HG02884 (cell line): ENCODE measurements at regions not wholly inside any gene's neighbourhood (a gene's known extent, or its start where the extent isn't known, plus 50 kb on each side); places are given as distances from the start of the nearest gene placed in this dataset.
"Not testable (repeated sequence)": the region's sequence is repeated elsewhere in the genome, so short reads cannot be mapped to it uniquely, and the experiment has no call there.

Source experiments
- ATAC-seq: cut with Tn5 transposase; IDR thresholded peaks from one replicate; pipeline ENCODE4 v1.9.1; 2021; ENCODE audit warnings: mild to moderate bottlenecking, moderate library complexity; ENCODE audit not compliant: unreplicated experiment

DNA sequence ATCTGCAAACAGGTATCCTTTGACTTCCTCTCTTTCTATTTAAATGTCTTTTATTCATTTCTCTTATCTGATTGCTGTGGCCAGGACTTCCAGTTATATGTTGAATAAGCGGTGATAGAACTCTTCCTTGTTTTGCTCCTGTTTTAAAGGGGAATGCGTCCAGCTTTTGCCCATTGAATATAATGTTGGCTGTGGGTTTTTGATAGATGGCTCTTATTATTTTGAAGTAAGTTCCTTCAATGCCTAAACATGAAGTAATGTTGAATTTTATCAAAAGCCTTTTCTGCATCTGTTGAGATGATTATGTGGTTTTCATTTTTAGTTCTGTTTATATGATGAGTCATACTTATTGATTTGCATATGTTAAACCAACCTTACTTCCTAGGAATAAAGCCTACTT is 300.5 kb upstream of the CTNND2 start:
- ATAC-seq: no peak

DNA sequence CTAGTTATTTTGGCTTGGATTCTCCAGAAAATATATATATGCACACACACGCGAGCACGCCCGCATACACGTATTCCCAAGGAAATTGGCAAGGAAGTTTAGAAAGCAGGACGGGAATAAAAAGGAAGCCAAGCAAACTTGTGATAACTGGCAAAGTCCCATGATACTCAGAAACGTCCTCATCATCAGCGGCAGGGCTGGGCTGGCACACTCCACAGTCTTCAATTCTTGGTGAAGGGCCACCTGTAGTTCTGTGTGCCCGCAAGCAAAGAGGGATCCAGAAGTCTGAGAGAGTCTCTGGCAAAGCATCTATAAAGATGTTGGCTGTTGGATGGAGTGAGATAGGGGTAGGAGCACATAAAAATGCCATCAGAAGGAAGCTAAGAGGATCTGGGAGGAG is 289.3 kb upstream of the CTNND2 start:
- no peak for ATAC-seq

GRCh38 chr5:12183003-12183402 is 278.8 kb upstream of the CTNND2 start:
- ATAC-seq: no peak

GRCh38 chr5:12177851-12178250 is 273.6 kb upstream of the CTNND2 start:
- no peak for ATAC-seq

- no peak for ATAC-seq
These were observed 273.0 kb upstream of the CTNND2 start for GRCh38 chr5:12177225-12177624.

DNA sequence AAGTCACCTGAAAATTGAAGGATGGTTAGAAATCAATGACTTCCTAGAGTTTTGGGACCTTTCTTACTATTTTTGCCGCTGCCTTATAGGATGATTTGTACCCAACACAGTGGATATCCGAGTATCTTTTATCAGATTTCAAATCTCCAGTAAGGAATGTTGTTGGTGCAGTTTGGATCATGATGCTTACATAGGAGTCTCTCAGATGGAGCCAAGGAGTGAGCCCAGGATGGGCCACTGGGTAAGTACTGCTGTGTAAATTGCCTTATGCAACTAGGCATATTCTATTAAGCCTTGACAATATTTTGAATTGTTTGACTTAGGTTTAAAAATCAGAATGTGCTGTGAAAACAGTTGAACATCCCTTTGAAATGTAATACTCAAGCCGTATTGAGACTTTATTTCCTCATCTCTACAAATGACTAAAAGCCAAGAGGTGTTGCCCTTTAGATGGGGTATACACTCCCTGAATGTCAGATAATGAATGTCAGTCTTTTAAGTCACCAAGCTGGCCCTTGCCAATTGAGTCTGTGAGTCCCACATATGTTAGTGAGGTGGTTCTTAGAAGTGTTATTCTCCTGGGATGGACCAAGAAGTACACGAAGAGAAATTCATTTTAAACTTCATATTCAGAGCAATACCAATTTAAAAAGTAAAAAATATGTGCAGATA is 271.8 kb upstream of the CTNND2 start:
- ATAC-seq: no peak

- no peak for ATAC-seq
These were observed 270.5 kb upstream of the CTNND2 start for GRCh38 chr5:12174734-12175133.

DNA sequence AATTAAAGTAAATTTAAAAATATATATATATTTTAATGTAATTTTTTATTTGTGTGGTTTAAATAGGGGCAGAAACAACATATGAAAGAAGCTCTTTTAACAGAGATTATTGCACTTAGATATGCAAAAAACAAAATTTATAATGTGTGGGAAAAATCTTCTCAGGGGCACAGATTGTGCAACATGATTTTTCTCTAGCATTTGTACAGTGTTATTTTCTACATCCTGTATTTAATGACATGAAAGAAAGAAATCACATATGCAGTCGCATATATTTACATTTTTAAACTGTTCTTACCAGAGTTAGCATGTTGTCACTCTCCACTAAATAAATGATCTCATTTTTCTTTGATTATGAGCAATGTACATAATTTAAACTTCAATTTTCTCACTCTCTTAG is 265.3 kb upstream of the CTNND2 start:
- ATAC-seq: no peak

- ATAC-seq: no peak
These were observed 258.6 kb upstream of the CTNND2 start for GRCh38 chr5:12162863-12163262.

DNA sequence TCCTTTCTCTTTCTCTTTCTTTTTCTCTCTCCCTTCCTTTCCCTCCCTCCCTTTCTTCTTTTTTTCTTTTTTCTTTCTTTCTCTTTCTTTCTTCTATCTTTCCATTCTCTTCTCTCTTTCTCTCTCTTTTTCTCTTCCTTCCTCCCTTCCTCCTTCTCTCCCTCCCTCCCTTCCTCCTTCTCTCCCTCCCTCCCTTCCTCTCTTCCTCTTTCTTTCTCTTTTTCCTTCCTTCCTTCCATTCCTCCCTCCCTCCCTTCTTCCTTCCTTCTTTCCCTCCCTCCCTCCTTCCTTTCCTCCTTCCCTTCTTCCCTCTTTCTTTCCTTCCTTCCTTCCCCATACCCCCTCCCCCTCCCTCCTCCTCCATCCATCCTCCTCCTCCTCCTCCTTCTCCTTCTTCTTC is 243.3 kb upstream of the CTNND2 start:
- no peak for ATAC-seq

GRCh38 chr5:12141496-12141895 is 237.2 kb upstream of the CTNND2 start:
- no peak for ATAC-seq

DNA sequence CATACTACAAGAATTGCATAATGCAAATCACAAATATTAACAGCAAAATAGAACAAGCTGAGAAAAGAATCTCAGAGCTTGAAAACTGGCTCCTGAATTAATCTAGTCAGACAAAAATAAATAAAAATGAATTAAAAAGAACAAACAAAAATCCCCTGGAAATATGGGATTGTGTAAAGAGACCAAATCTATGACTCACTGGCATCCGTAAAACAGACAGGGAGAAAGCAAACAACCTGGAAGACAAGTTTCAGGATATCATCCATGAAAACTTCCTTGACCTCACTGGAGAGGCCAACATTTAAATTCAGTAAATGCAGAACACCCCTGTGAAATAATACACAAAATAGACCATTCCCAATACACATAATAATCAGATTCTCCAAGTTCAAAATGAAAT is 229.3 kb upstream of the CTNND2 start:
- ATAC-seq: no peak

DNA sequence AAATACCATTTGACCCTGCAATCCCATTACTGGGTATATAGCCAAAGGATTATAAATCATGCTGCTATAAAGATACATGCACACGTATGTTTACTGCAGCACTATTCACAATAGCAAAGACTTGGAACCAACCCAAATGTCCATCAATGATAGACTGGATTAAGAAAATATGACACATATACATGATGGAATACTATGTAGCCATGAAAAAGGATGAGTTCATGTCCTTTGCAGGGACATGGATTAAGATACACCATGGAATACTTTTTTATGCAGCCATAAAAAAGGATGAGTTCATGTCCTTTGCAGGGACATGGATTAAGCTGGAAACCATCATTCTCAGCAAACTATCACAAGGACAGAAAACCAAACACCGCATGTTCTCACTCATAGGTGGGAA is 226.8 kb upstream of the CTNND2 start:
- not testable (repeated sequence) for ATAC-seq

GRCh38 chr5:12125895-12126294 is 221.6 kb upstream of the CTNND2 start:
- no peak for ATAC-seq

DNA sequence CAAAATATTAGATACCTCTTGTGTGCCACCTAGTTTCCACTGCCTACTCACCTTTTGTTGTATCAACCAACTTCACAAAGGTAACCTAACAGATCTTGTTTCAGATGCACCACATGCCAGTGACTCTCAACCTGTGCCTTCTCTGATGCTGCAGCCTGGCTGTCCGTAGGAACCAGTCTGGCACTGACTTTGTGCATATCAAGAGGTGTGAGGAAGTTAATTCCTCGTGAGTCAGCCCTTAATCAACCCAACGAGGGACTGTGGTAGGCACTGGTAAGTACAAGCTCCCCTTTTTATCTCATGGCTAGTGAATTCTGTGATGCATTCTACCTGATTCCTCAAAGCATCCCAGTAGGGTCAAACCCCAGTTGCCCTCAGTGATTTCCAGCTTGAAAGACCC is 215.4 kb upstream of the CTNND2 start:
- no peak for ATAC-seq

DNA sequence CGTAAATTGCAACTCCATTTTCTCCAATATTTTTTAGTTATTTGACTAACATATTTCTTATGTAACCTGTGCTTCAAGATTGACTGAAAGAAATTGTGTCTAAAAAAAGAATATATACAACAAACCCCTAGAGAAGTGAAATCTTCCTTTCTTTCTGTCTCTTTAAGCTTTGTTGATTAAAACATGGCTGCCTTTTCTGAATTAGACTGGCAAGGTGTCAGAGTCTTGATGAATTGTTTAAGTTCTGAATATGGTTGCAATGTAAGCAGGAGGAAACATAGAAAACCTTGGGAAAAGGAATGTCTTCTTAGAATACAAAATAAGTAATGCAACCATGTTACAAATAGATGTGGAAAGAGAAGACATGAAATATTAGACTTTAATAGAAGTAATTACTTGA is 209.8 kb upstream of the CTNND2 start:
- no peak for ATAC-seq

DNA sequence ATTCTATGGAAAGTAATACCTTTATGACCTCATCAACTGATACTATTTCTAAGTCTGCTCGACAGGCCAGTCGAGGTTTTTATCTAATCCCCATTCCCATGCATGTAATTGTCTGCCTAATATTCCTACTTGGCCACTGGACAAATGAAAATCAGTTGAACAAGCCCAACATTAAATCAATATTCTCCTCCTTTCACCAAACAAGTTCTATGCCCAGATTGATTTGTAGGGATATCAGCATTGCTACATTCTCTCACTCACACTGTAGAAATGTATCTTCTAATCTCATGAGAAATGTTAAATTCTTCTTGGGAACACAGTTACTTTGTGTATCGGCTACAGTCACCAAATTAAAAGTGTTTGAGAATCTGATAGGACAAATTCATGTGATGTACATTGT is 208.8 kb upstream of the CTNND2 start:
- ATAC-seq: no peak

GRCh38 chr5:12111261-12111660 is 207.0 kb upstream of the CTNND2 start:
- ATAC-seq: no peak

DNA sequence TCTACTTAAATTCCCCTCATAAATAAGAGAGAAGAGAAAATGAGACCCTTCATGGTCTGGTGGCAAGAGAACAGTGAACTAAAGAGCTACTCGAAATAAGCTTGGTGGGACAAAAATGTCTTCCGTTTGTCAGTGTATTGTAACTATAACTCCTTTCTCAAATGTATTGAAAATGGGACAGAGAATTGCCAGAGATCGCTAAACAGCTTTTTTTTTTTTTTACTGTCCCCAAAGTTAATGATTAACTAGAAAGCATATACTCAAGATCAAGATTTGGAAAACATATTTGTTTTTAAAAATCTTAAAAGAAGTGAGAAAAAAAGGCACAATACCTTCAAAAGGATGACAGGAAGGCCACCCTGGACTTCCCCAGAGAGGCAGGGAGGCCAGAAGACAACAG is 206.4 kb upstream of the CTNND2 start:
- ATAC-seq: no peak

GRCh38 chr5:12109075-12109688 is 204.9 kb upstream of the CTNND2 start:
- no peak for ATAC-seq

DNA sequence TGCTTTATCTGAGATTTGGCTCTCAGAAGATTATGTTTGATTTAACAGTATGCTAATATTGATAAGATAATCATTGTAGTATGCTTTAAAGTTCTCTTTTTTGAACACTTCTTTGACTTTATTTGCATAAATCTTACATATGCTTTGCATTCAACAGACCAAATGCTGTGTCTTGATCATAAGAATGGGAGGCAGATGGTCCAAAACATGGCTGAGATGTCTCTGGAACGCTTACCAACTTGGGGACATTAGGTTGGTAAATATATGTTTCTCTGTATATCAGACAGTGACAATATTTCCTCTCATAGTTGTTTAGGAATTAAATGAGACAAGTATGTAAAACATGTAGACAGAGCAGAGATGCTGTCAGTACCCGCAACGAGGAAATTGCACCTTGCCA is 197.9 kb upstream of the CTNND2 start:
- ATAC-seq: no peak

DNA sequence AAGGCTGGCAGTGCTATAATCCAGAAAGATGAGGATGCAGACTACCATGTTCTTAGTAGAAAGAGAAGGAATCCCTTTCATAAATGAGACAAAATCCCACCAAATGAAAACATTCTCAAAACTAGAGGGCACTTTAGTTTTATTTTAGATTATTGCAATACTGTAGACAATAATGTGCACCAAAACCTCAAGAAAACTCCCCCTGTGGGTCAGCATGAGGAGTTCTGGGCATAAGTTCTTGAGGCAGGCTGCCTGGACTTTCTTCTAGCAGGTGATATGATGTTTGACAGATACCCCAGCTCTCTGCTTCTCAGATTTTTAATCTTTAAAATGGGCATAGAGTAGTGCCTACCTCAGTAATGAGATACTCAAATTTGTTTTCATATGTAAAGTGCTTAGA is 196.3 kb upstream of the CTNND2 start:
- ATAC-seq: no peak

DNA sequence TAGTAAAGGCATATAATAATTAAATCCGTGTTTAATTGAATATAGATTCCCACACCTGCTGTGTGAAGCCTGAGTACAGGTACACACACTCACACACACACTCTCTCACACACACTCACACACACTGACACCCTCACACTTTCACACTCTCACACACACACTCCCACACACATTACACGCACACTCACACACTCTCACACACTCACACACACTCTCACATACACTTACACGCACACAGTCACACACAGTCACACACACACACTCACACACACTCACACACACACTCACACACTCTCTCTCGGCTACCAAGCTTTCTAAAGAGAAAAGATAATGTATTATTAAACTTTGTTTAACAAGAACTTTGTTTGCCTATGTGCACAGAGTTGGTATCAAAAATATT is 195.1 kb upstream of the CTNND2 start:
- ATAC-seq: no peak
